IMR-90 (cell line): ENCODE measurements at regions not wholly inside any gene's neighbourhood (a gene's known extent, or its start where the extent isn't known, plus 50 kb on each side); places are given as distances from the start of the nearest gene placed in this dataset.

ENCODE experiments used
- ATAC-seq: fragments of 200-7000 bp; cut with Tn5 transposase; 2 replicates; pipeline ENCODE4 v1.9.1; 2020; ENCODE audit warnings: low read depth, mild to moderate bottlenecking, moderate library complexity
- BruUV-seq: library from RNA; stranded (reverse); fragments of 400-500 nt; replicated peaks from 2 replicates; lab custom pipeline; 2021; lab: Mats Ljungman, UMichigan
- CTCF ChIA-PET: fragments of 300-600 bp; formaldehyde crosslinking; extraction: SDS; loops from one replicate; lab custom pipeline; 2021; ENCODE audit warnings: antibody characterized with exemption; lab: Yijun Ruan, JAX
- POLR2A ChIA-PET: fragments of 300-600 bp; sonication (Branson Sonifier 250); formaldehyde crosslinking; loops from one replicate; lab custom pipeline; 2022; ENCODE audit warnings: antibody characterized with exemption; ENCODE audit not compliant: unreplicated experiment; lab: Charles Lee
- DNase-seq: peaks from one replicate; pipeline ENCODE4 v3.0.0; 2013
- H2AFZ ChIP-seq: replicated peaks from 2 replicates; pipeline ENCODE3; 2013; ENCODE audit warnings: low read length, mild to moderate bottlenecking; ENCODE audit not compliant: poor library complexity
- H2AK5ac ChIP-seq: 2 replicates; pipeline ENCODE4 v1.6.1; 2013; ENCODE audit warnings: low read depth, low read length, inconsistent platforms
- H2AK9ac ChIP-seq: replicated peaks from 2 replicates; pipeline ENCODE3; 2013; ENCODE audit warnings: mild to moderate bottlenecking, low read depth, low read length, moderate library complexity; ENCODE audit not compliant: poor library complexity
- H2BK120ac ChIP-seq: 2 replicates; pipeline ENCODE4 v1.6.1; 2013; ENCODE audit warnings: low read depth, low read length, inconsistent platforms
- H2BK15ac ChIP-seq: 3 replicates; pipeline ENCODE4 v1.6.1; 2013; ENCODE audit warnings: low read depth, low read length, inconsistent platforms
- H2BK20ac ChIP-seq: 2 replicates; pipeline ENCODE4 v1.6.1; 2013; ENCODE audit warnings: low read depth, mild to moderate bottlenecking, inconsistent platforms, low read length, moderate library complexity
- H2BK5ac ChIP-seq: 2 replicates; pipeline ENCODE4 v1.6.1; 2013; ENCODE audit warnings: mild to moderate bottlenecking, low read depth, low read length, inconsistent platforms; ENCODE audit not compliant: poor library complexity, severe bottlenecking
- H3K14ac ChIP-seq: replicated peaks from 2 replicates; pipeline ENCODE4 v1.6.1; 2013; ENCODE audit warnings: low read depth, low read length, inconsistent platforms
- H3K18ac ChIP-seq: 2 replicates; pipeline ENCODE4 v1.6.1; 2013; ENCODE audit warnings: low read depth, low read length, control low read depth
- H3K23ac ChIP-seq: 2 replicates; pipeline ENCODE4 v1.6.1; 2013; ENCODE audit warnings: low read depth, low read length, inconsistent platforms
- H3K27ac ChIP-seq: 2 replicates; pipeline ENCODE4 v1.5.1; 2013; ENCODE audit warnings: mild to moderate bottlenecking, control low read depth, low read length; ENCODE audit not compliant: insufficient read depth
- H3K27me3 ChIP-seq: 2 replicates; pipeline ENCODE4 v1.6.1; 2013; ENCODE audit warnings: low read length; ENCODE audit not compliant: control insufficient read depth, insufficient read depth
- H3K36me3 ChIP-seq: 2 replicates; pipeline ENCODE4 v1.6.1; 2013; ENCODE audit warnings: low read length, mixed read lengths; ENCODE audit not compliant: control insufficient read depth, insufficient read depth
- H3K4ac ChIP-seq: 2 replicates; pipeline ENCODE4 v1.6.1; 2013; ENCODE audit warnings: low read depth, low read length, inconsistent platforms
- H3K4me1 ChIP-seq: 2 replicates; pipeline ENCODE4 v1.6.1; 2013; ENCODE audit warnings: low read length, mixed read lengths; ENCODE audit not compliant: control insufficient read depth, insufficient read depth
- H3K4me2 ChIP-seq: 2 replicates; pipeline ENCODE4 v1.6.1; 2013; ENCODE audit warnings: low read depth, mild to moderate bottlenecking, control low read depth, low read length, moderate library complexity
- H3K4me3 ChIP-seq: 2 replicates; pipeline ENCODE4 v1.5.1; 2013; ENCODE audit warnings: low read depth, mild to moderate bottlenecking, control low read depth, low read length, moderate library complexity; ENCODE audit not compliant: insufficient read depth
- H3K56ac ChIP-seq: 2 replicates; pipeline ENCODE4 v1.6.1; 2013; ENCODE audit warnings: low read length, inconsistent platforms; ENCODE audit not compliant: insufficient read depth; ENCODE audit errors: extremely low read depth
- H3K79me1 ChIP-seq, 2 experiments: 2 replicates each; pipeline ENCODE4 v1.6.1; 2013; ENCODE audit warnings: low read length in 2 of 2, inconsistent platforms in 1 of 2, low read depth in 1 of 2
- H3K9ac ChIP-seq: 2 replicates; pipeline ENCODE4 v1.6.1; 2013; ENCODE audit warnings: low read depth, low read length, control low read depth
- H3K9me1 ChIP-seq: 2 replicates; pipeline ENCODE4 v1.6.1; 2013; ENCODE audit warnings: low read length, inconsistent platforms; ENCODE audit not compliant: insufficient read depth
- H3K9me3 ChIP-seq: 2 replicates; pipeline ENCODE4 v1.6.1; 2013; ENCODE audit warnings: low read length; ENCODE audit not compliant: control insufficient read depth, insufficient read depth
- H4K20me1 ChIP-seq: 2 replicates; pipeline ENCODE4 v1.6.1; 2013; ENCODE audit warnings: low read length, inconsistent platforms; ENCODE audit not compliant: insufficient read depth
- H4K5ac ChIP-seq: 2 replicates; pipeline ENCODE4 v1.6.1; 2013; ENCODE audit warnings: mild to moderate bottlenecking, low read depth, low read length, control low read depth
- H4K8ac ChIP-seq, 2 experiments: 2 replicates each; pipeline ENCODE4 v1.6.1; 2013; ENCODE audit warnings: low read depth in 2 of 2, low read length in 2 of 2, control low read depth in 1 of 2, inconsistent platforms in 1 of 2
- H4K91ac ChIP-seq: 2 replicates; pipeline ENCODE4 v1.6.1; 2013; ENCODE audit warnings: low read depth, low read length, inconsistent platforms; ENCODE audit not compliant: insufficient read depth
- BHLHE40 ChIP-seq: fragments of 150-350 bp; IDR thresholded peaks from 2 replicates; pipeline ENCODE4 v1.6.1; 2016; ENCODE audit warnings: mild to moderate bottlenecking, low read depth, low read length
- CEBPB ChIP-seq: IDR thresholded peaks from 2 replicates; pipeline ENCODE4 v1.6.1; 2012; ENCODE audit warnings: low read depth, low read length, improper control_type of control experiment
- CHD1 ChIP-seq: IDR thresholded peaks from 2 replicates; pipeline ENCODE4 v1.6.1; 2012; ENCODE audit warnings: low read depth, low read length, improper control_type of control experiment
- CTCF ChIP-seq: conservative IDR thresholded peaks from 2 replicates; pipeline ENCODE4 v1.5.1; 2012; ENCODE audit warnings: mild to moderate bottlenecking, low read depth, low read length, improper control_type of control experiment
- ELK1 ChIP-seq: fragments of 150-350 bp; IDR thresholded peaks from 2 replicates; pipeline ENCODE4 v1.6.1; 2016; ENCODE audit warnings: low read depth, mild to moderate bottlenecking, low read length, moderate library complexity, borderline replicate concordance
- FOS ChIP-seq: fragments of 150-350 bp; IDR thresholded peaks from 2 replicates; pipeline ENCODE4 v1.6.1; 2016; ENCODE audit warnings: low read depth, low read length
- MAFK ChIP-seq: IDR thresholded peaks from 2 replicates; pipeline ENCODE4 v1.6.1; 2012; ENCODE audit warnings: low read depth, low read length, improper control_type of control experiment
- MAZ ChIP-seq: IDR thresholded peaks from 2 replicates; pipeline ENCODE4 v1.6.1; 2012; ENCODE audit warnings: low read depth, mild to moderate bottlenecking, low read length, improper control_type of control experiment, moderate library complexity, borderline replicate concordance
- MXI1 ChIP-seq: IDR thresholded peaks from 2 replicates; pipeline ENCODE4 v1.6.1; 2012; ENCODE audit warnings: low read depth, mild to moderate bottlenecking, low read length, moderate library complexity, borderline replicate concordance
- NFE2L2 ChIP-seq: fragments of 150-350 bp; IDR thresholded peaks from 2 replicates; pipeline ENCODE4 v1.6.1; 2016; ENCODE audit warnings: low read depth, mild to moderate bottlenecking, low read length
- POLR2A ChIP-seq: IDR thresholded peaks from 2 replicates; pipeline ENCODE4 v1.6.1; 2012; ENCODE audit warnings: mild to moderate bottlenecking, low read depth, low read length
- RAD21 ChIP-seq: IDR thresholded peaks from 2 replicates; pipeline ENCODE4 v1.6.1; 2012; ENCODE audit warnings: low read length, improper control_type of control experiment
- RCOR1 ChIP-seq: IDR thresholded peaks from 2 replicates; pipeline ENCODE4 v1.6.1; 2012; ENCODE audit warnings: mild to moderate bottlenecking, low read length, improper control_type of control experiment; ENCODE audit not compliant: insufficient replicate concordance
- RFX5 ChIP-seq: IDR thresholded peaks from 2 replicates; pipeline ENCODE4 v1.8.0; 2012; ENCODE audit warnings: low read depth, mild to moderate bottlenecking, low read length, moderate library complexity
- SMC3 ChIP-seq: fragments of 150-350 bp; IDR thresholded peaks from 2 replicates; pipeline ENCODE4 v1.6.1; 2016; ENCODE audit warnings: low read depth, mild to moderate bottlenecking, antibody characterized with exemption, low read length, moderate library complexity
- WGBS, 2 experiments: methylation state at CpG; one replicate each; pipeline versions ENCODE4 v1.1.5 to v1.1.7; 2013; ENCODE audit warnings: missing lambda C conversion rate in 2 of 2; ENCODE audit not compliant: insufficient read length in 1 of 2; ENCODE audit errors: extremely low coverage in 2 of 2; 5-methylcytosine and 5-hydroxymethylcytosine counted together
- dilution Hi-C: fragments of 300-500 bp; cut with HindIII; formaldehyde crosslinking; loops from one replicate; pipeline ENCODE4 v1.14.3; 2018; ENCODE audit warnings: low sequenced_read_pairs; ENCODE audit not compliant: unreplicated experiment
- in situ Hi-C: fragments of 300-500 bp; cut with MboI; formaldehyde crosslinking; loops from 3 replicates; pipeline ENCODE4 v1.14.3; 2019; ENCODE audit warnings: low sequenced_read_pairs, inconsistent platforms, mixed read lengths
- intact Hi-C: fragments of 100-400 bp; cut with micrococcal nuclease; formaldehyde crosslinking; loops from 2 replicates; pipeline ENCODE4 v1.10.0; 2022
- TF ChIP-seq, protein P1 (sequence below): fragments of 150-350 bp; IDR thresholded peaks from 2 replicates; pipeline ENCODE4 v1.6.1; 2017; ENCODE audit warnings: mild to moderate bottlenecking, antibody characterized with exemption, low read length, low read depth

- no peak overlapping the region for H2BK20ac ChIP-seq
- no peak overlapping the region for H2AFZ ChIP-seq
- no peak overlapping the region for H4K8ac ChIP-seq
- DNase-seq (no peak), ATAC-seq (no peak)
- ChIA-PET CTCF (no interaction called here), POLR2A (no interaction called here)
- no peak overlapping the region for H3K18ac ChIP-seq
- H4K5ac ChIP-seq = no peak overlapping the region
- H4K20me1 ChIP-seq = no peaks in the 10 kb centered on the region
- BruUV-seq = no TSS peak
- H2BK15ac ChIP-seq = no peak overlapping the region
- in situ Hi-C loops = no loop called here
- dilution Hi-C loops = no loop called here
- H3K14ac ChIP-seq = no peak overlapping the region
- H3K27me3 ChIP-seq = no peaks in the 10 kb centered on the region
- no peak overlapping the region for H2BK120ac ChIP-seq
- no peak overlapping the region for H2AK5ac ChIP-seq
- no peak overlapping the region for H3K23ac ChIP-seq
- no peak overlapping the region for H2BK5ac ChIP-seq
- TF ChIP-seq SMC3 (no peak), POLR2A (no peak), CTCF (no peak), CEBPB (no peak), FOS (no peak), RCOR1 (no peak), MAFK (no peak), CHD1 (no peak), RFX5 (no peak), NFE2L2 (no peak), MAZ (no peak), MXI1 (no peak), BHLHE40 (no peak), ELK1 (no peak), RAD21 (no peak)
- TF ChIP-seq, protein P1, sequence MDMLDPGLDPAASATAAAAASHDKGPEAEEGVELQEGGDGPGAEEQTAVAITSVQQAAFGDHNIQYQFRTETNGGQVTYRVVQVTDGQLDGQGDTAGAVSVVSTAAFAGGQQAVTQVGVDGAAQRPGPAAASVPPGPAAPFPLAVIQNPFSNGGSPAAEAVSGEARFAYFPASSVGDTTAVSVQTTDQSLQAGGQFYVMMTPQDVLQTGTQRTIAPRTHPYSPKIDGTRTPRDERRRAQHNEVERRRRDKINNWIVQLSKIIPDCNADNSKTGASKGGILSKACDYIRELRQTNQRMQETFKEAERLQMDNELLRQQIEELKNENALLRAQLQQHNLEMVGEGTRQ = no peak
- peaks cover 4% of the 10 kb centered on the region for H3K9me3 ChIP-seq
- no peak overlapping the region for H3K4me2 ChIP-seq
- no peaks in the 10 kb centered on the region for H3K36me3 ChIP-seq
- H3K56ac ChIP-seq = no peak overlapping the region
- WGBS, 2 experiments = no CpG with 5 or more reads among the region's 7 CpGs
- no peaks in the 10 kb centered on the region for H3K9me1 ChIP-seq
- H3K4me3 ChIP-seq = no peak overlapping the region
- H4K91ac ChIP-seq = no peak overlapping the region
- no peak overlapping the region for H3K27ac ChIP-seq
- no peaks in the 10 kb centered on the region for H3K4me1 ChIP-seq
- H3K4ac ChIP-seq = no peak overlapping the region
- no peaks in the 10 kb centered on the region for H3K79me1 ChIP-seq
- H3K9ac ChIP-seq = no peak overlapping the region
- intact Hi-C loops = no loop called here
- H2AK9ac ChIP-seq = no peak overlapping the region
These were observed 1137.1 kb downstream of the OLFM4 start for GRCh38 chr13:54165581-54166215.
